Body of pancreas (tissue), 4 donors: ENCODE measurements at regions not wholly inside any gene's neighbourhood (a gene's known extent, or its start where the extent isn't known, plus 50 kb on each side); places are given as distances from the start of the nearest gene placed in this dataset.
A peak's percentile ranks its signal among the peaks of the same experiment; 100 is the strongest.

Experiments
- ATAC-seq: fragments of 150-250 bp; one replicate; pipeline ENCODE4 v1.9.1; 2016
- DNase-seq, 4 donors: peaks; one replicate each; pipeline ENCODE4 v3.0.0-alpha.2; 2019
- H3K27ac ChIP-seq, 4 donors: fragments of 200-600 bp; sonication (generic); 1 replicate in 3 of 4; 2 replicates in 1 of 4; pipeline versions ENCODE4 v1.5.1 to v1.6.1; 2016 to 2019; ENCODE audit warnings: mild to moderate bottlenecking in 1 of 4, mixed read lengths in 1 of 4, moderate library complexity in 1 of 4
- H3K27me3 ChIP-seq, 2 donors: fragments of 200-600 bp; sonication (generic); one replicate each; pipeline ENCODE4 v1.6.0; 2016; ENCODE audit warnings: mild to moderate bottlenecking in 1 of 2
- H3K36me3 ChIP-seq, 2 donors: fragments of 200-600 bp; sonication (generic); replicated peaks in 1 of 2; 2 replicates each; pipeline ENCODE4 v1.5.1; 2016; ENCODE audit warnings: low read depth in 2 of 2; ENCODE audit not compliant: insufficient read depth in 1 of 2
- H3K4me1 ChIP-seq: fragments of 200-600 bp; sonication (generic); one replicate; pipeline ENCODE4 v1.6.0; 2016
- H3K4me3 ChIP-seq, 2 donors: fragments of 200-600 bp; sonication (generic); 1 replicate in 1 of 2; 2 replicates in 1 of 2; pipeline ENCODE4 v1.5.1; 2016 to 2019
- H3K9me3 ChIP-seq, 3 donors: fragments of 200-600 bp; sonication (generic); 1 replicate in 2 of 3; 2 replicates in 1 of 3; pipeline ENCODE4 v1.5.1; 2016
- CTCF ChIP-seq, 7 experiments: fragments of 450-650 bp in 4 of 7; fragments of 200-600 bp in 3 of 7; sonication (generic) in 3 of 7; IDR thresholded peaks; one replicate each; pipeline ENCODE4 v1.5.1; 2016 to 2019; ENCODE audit warnings: antibody characterized with exemption in 7 of 7
- POLR2A ChIP-seq, 3 donors: fragments of 450-650 bp; IDR thresholded peaks; one replicate each; pipeline ENCODE4 v1.6.1; 2016; ENCODE audit warnings: antibody characterized with exemption in 3 of 3, mild to moderate bottlenecking in 2 of 3
- WGBS, 2 donors: methylation state at CpG; one replicate each; pipeline ENCODE4 v1.1.5; 2017; 5-methylcytosine and 5-hydroxymethylcytosine counted together
- intact Hi-C: fragments of 100-400 bp; cut with DNase I; formaldehyde crosslinking; loops from one replicate; pipeline ENCODE4 v1.15.1; 2023

GRCh38 chr11:114758627-114759026 is 80.3 kb downstream of the NXPE2 start:
- DNase-seq (no peak), ATAC-seq (no peak)
- Histone ChIP-seq H3K4me3 (no peak overlapping the region), H3K9me3 (no peaks in the 10 kb centered on the region), H3K36me3 (no peaks in the 10 kb centered on the region), H3K27me3 (peaks cover 0 to 5% of the 10 kb centered on the region in 2 donors), H3K27ac (no peak overlapping the region), H3K4me1 (no peaks in the 10 kb centered on the region)
- intact Hi-C loops = no loop called here
- WGBS, 2 donors = 61 to 64% methylated on average over 2 of the region's 2 CpGs
- TF ChIP-seq POLR2A (IDR thresholded peaks at IDR 0.05) (no peak), CTCF (IDR thresholded peaks at IDR 0.05) (no peak)

GRCh38 chr11:114762408-114762807 is 84.1 kb downstream of the NXPE2 start:
- no peak for TF ChIP-seq POLR2A (IDR thresholded peaks at IDR 0.05)
- peak; percentile 18 to 63 (median 55) for TF ChIP-seq CTCF (IDR thresholded peaks at IDR 0.05)
- peak; percentile 55 to 65 (median 60) for DNase-seq
- peaks cover 0 to 5% of the 10 kb centered on the region in 2 donors for H3K27me3 ChIP-seq
- no peak overlapping the region for H3K27ac ChIP-seq
- H3K36me3 ChIP-seq = no peaks in the 10 kb centered on the region
- ATAC-seq = peak; percentile 63
- WGBS, 2 donors = 5 to 6% methylated on average over 4 of the region's 4 CpGs
- H3K9me3 ChIP-seq = no peaks in the 10 kb centered on the region
- H3K4me3 ChIP-seq = no peak overlapping the region
- intact Hi-C loops = no loop called here
- no peaks in the 10 kb centered on the region for H3K4me1 ChIP-seq

- no peaks in the 10 kb centered on the region for H3K4me1 ChIP-seq
- no peak overlapping the region for H3K4me3 ChIP-seq
- no peak overlapping the region for H3K27ac ChIP-seq
- DNase-seq = no peak
- intact Hi-C loops = no loop called here
- H3K9me3 ChIP-seq = no peaks in the 10 kb centered on the region
- TF ChIP-seq POLR2A (IDR thresholded peaks at IDR 0.05) = no peak
- no peak for TF ChIP-seq CTCF (IDR thresholded peaks at IDR 0.05)
- H3K27me3 ChIP-seq = peaks cover 0 to 5% of the 10 kb centered on the region in 2 donors
- no peaks in the 10 kb centered on the region for H3K36me3 ChIP-seq
- ATAC-seq = no peak
- WGBS, 2 donors = 46 to 52% methylated on average over 2 of the region's 2 CpGs
These were observed 86.2 kb downstream of the NXPE2 start for GRCh38 chr11:114764563-114764962.

- Histone ChIP-seq H3K4me1 (no peaks in the 10 kb centered on the region), H3K27ac (no peak overlapping the region), H3K27me3 (no peaks in the 10 kb centered on the region), H3K9me3 (no peaks in the 10 kb centered on the region), H3K4me3 (no peak overlapping the region), H3K36me3 (no peaks in the 10 kb centered on the region)
- 54 to 62% methylated on average over 2 of the region's 2 CpGs for WGBS, 2 donors
- TF ChIP-seq CTCF (IDR thresholded peaks at IDR 0.05) = no peak
- TF ChIP-seq POLR2A (IDR thresholded peaks at IDR 0.05) = no peak
- no peak for ATAC-seq
- DNase-seq = no peak
- intact Hi-C loops = no loop called here
These were observed 92.8 kb downstream of the NXPE2 start for GRCh38 chr11:114771172-114771571.

GRCh38 chr11:114773541-114774338 is 95.4 kb downstream of the NXPE2 start:
- no peak for ATAC-seq
- no peak overlapping the region for H3K27ac ChIP-seq
- intact Hi-C loops = no loop called here
- H3K27me3 ChIP-seq = no peaks in the 10 kb centered on the region
- TF ChIP-seq CTCF (IDR thresholded peaks at IDR 0.05) (no peak), POLR2A (IDR thresholded peaks at IDR 0.05) (no peak)
- H3K9me3 ChIP-seq = no peaks in the 10 kb centered on the region
- DNase-seq = no peak
- H3K4me3 ChIP-seq = no peak overlapping the region
- no peaks in the 10 kb centered on the region for H3K4me1 ChIP-seq
- H3K36me3 ChIP-seq = no peaks in the 10 kb centered on the region
- WGBS, 2 donors = 54 to 62% methylated on average over 8 of the region's 8 CpGs
